ENCODE measurements at regions not wholly inside any gene's neighbourhood (a gene's known extent, or its start where the extent isn't known, plus 50 kb on each side); places are given as distances from the start of the nearest gene placed in this dataset.

- H3K27me3 Mint-ChIP-seq (ENCODE audit: unreplicated experiment), result no peaks in the 10 kb centered on the region
Observed at GRCh38 chr2:117308861-117309770, 505.4 kb upstream of the DDX18 start.

GRCh38 chr2:117321816-117322215, 492.7 kb upstream of the DDX18 start:
- no peaks in the 10 kb centered on the region for H3K4me1 Mint-ChIP-seq (ENCODE audit: unreplicated experiment)
- no peak overlapping the region for H3K4me3 Mint-ChIP-seq (ENCODE audit: unreplicated experiment)
- no peaks in the 10 kb centered on the region for H3K27me3 Mint-ChIP-seq (ENCODE audit: unreplicated experiment)
- H3K9me3 Mint-ChIP-seq (ENCODE audit: unreplicated experiment), result no peaks in the 10 kb centered on the region
- TF ChIP-seq CTCF (IDR thresholded peaks at IDR 0.05), result no peak
- H3K27ac Mint-ChIP-seq (ENCODE audit: unreplicated experiment), result no peak overlapping the region
- DNase-seq (ENCODE audit: extremely low spot score, unreplicated experiment), result no peak
- no peaks in the 10 kb centered on the region for H3K36me3 Mint-ChIP-seq (ENCODE audit: unreplicated experiment)

More at GRCh38 chr2:117308861-117309770, 505.4 kb upstream of the DDX18 start:
- Mint-ChIP-seq H3K9me3 (ENCODE audit: unreplicated experiment) (no peaks in the 10 kb centered on the region), H3K4me3 (ENCODE audit: unreplicated experiment) (no peak overlapping the region), H3K4me1 (ENCODE audit: unreplicated experiment) (no peaks in the 10 kb centered on the region), H3K36me3 (ENCODE audit: unreplicated experiment) (no peaks in the 10 kb centered on the region), H3K27ac (ENCODE audit: unreplicated experiment) (no peak overlapping the region)
- TF ChIP-seq CTCF (IDR thresholded peaks at IDR 0.05), result no peak
- no peak for DNase-seq (ENCODE audit: extremely low spot score, unreplicated experiment)

- H3K27me3 Mint-ChIP-seq (ENCODE audit: unreplicated experiment), result no peaks in the 10 kb centered on the region
- no peak for DNase-seq (ENCODE audit: extremely low spot score, unreplicated experiment)
- no peaks in the 10 kb centered on the region for H3K36me3 Mint-ChIP-seq (ENCODE audit: unreplicated experiment)
- H3K4me3 Mint-ChIP-seq (ENCODE audit: unreplicated experiment), result no peak overlapping the region
- no peak for TF ChIP-seq CTCF (IDR thresholded peaks at IDR 0.05)
- H3K27ac Mint-ChIP-seq (ENCODE audit: unreplicated experiment), result no peak overlapping the region
- no peaks in the 10 kb centered on the region for H3K9me3 Mint-ChIP-seq (ENCODE audit: unreplicated experiment)
- H3K4me1 Mint-ChIP-seq (ENCODE audit: unreplicated experiment), result no peaks in the 10 kb centered on the region
Observed at GRCh38 chr2:117323331-117323730, 491.2 kb upstream of the DDX18 start.

- no peak for DNase-seq (ENCODE audit: extremely low spot score, unreplicated experiment)
- H3K4me1 Mint-ChIP-seq (ENCODE audit: unreplicated experiment), result no peaks in the 10 kb centered on the region
- H3K27me3 Mint-ChIP-seq (ENCODE audit: unreplicated experiment), result no peaks in the 10 kb centered on the region
- H3K4me3 Mint-ChIP-seq (ENCODE audit: unreplicated experiment), result no peak overlapping the region
- no peaks in the 10 kb centered on the region for H3K36me3 Mint-ChIP-seq (ENCODE audit: unreplicated experiment)
- H3K9me3 Mint-ChIP-seq (ENCODE audit: unreplicated experiment), result no peaks in the 10 kb centered on the region
- TF ChIP-seq CTCF (IDR thresholded peaks at IDR 0.05), result no peak
- H3K27ac Mint-ChIP-seq (ENCODE audit: unreplicated experiment), result no peak overlapping the region
Observed at GRCh38 chr2:117330641-117331040, 483.9 kb upstream of the DDX18 start.

GRCh38 chr2:117335967-117336366, 478.5 kb upstream of the DDX18 start:
- Mint-ChIP-seq H3K4me1 (ENCODE audit: unreplicated experiment) (no peaks in the 10 kb centered on the region), H3K27ac (ENCODE audit: unreplicated experiment) (no peak overlapping the region), H3K36me3 (ENCODE audit: unreplicated experiment) (no peaks in the 10 kb centered on the region), H3K4me3 (ENCODE audit: unreplicated experiment) (no peak overlapping the region), H3K9me3 (ENCODE audit: unreplicated experiment) (peaks cover 6% of the 10 kb centered on the region), H3K27me3 (ENCODE audit: unreplicated experiment) (no peaks in the 10 kb centered on the region)
- TF ChIP-seq CTCF (IDR thresholded peaks at IDR 0.05), result no peak
- DNase-seq (ENCODE audit: extremely low spot score, unreplicated experiment), result no peak
